HEK293T (cell line): ENCODE measurements at regions not wholly inside any gene's neighbourhood (a gene's known extent, or its start where the extent isn't known, plus 50 kb on each side); places are given as distances from the start of the nearest gene placed in this dataset.

Experiments used
- ARNT ChIP-seq: fragments of 450-650 bp; IDR thresholded peaks from 2 replicates; pipeline ENCODE4 v1.6.1; 2017; ENCODE audit warnings: mild to moderate bottlenecking
- BHLHE40 ChIP-seq: fragments of 450-650 bp; IDR thresholded peaks from 2 replicates; pipeline ENCODE4 v1.6.1; 2016; ENCODE audit warnings: mild to moderate bottlenecking, moderate library complexity, borderline replicate concordance
- ELF4 ChIP-seq: fragments of 450-650 bp; IDR thresholded peaks from 2 replicates; pipeline ENCODE4 v1.6.1; 2017; ENCODE audit warnings: antibody characterized with exemption
- FOXA1 ChIP-seq: fragments of 450-650 bp; IDR thresholded peaks from 2 replicates; pipeline ENCODE4 v1.6.1; 2016; ENCODE audit warnings: mild to moderate bottlenecking
- FOXK2 ChIP-seq: fragments of 450-650 bp; IDR thresholded peaks from 2 replicates; pipeline ENCODE4 v1.6.1; 2016; ENCODE audit warnings: mild to moderate bottlenecking
- FOXM1 ChIP-seq: fragments of 450-650 bp; IDR thresholded peaks from 2 replicates; pipeline ENCODE4 v1.6.1; 2017; ENCODE audit warnings: mild to moderate bottlenecking, borderline replicate concordance
- HDGF ChIP-seq: fragments of 450-650 bp; IDR thresholded peaks from 2 replicates; pipeline ENCODE4 v1.6.1; 2017; ENCODE audit warnings: antibody characterized with exemption, borderline replicate concordance
- L3MBTL2 ChIP-seq: fragments of 450-650 bp; conservative IDR thresholded peaks from 2 replicates; pipeline ENCODE4 v1.6.1; 2016; ENCODE audit warnings: mild to moderate bottlenecking
- LEF1 ChIP-seq: fragments of 450-650 bp; IDR thresholded peaks from 2 replicates; pipeline ENCODE4 v1.6.1; 2017; ENCODE audit warnings: mild to moderate bottlenecking, borderline replicate concordance
- NFRKB ChIP-seq: fragments of 450-650 bp; IDR thresholded peaks from 2 replicates; pipeline ENCODE4 v1.6.1; 2016; ENCODE audit warnings: mild to moderate bottlenecking, moderate library complexity
- SP1 ChIP-seq: fragments of 450-650 bp; IDR thresholded peaks from 2 replicates; pipeline ENCODE4 v1.6.1; 2017
- SUZ12 ChIP-seq: fragments of 450-650 bp; IDR thresholded peaks from 2 replicates; pipeline ENCODE4 v1.6.1; 2016; ENCODE audit warnings: mild to moderate bottlenecking
- TARDBP ChIP-seq: fragments of 450-650 bp; IDR thresholded peaks from 2 replicates; pipeline ENCODE4 v1.6.1; 2016

- TF ChIP-seq FOXM1 = no peak
- no peak for TF ChIP-seq FOXA1
- no peak for TF ChIP-seq BHLHE40
- TF ChIP-seq FOXK2 = no peak
- no peak for TF ChIP-seq TARDBP
- no peak for TF ChIP-seq SUZ12
- TF ChIP-seq SP1 = no peak
- TF ChIP-seq HDGF = no peak
- no peak for TF ChIP-seq LEF1
- no peak for TF ChIP-seq NFRKB
- TF ChIP-seq ARNT = no peak
- no peak for TF ChIP-seq L3MBTL2
- no peak for TF ChIP-seq ELF4
These were observed 95.1 kb upstream of the ESRRG start for GRCh38 chr1:216818284-216818683.
